22Rv1 (cell line): ENCODE measurements at regions not wholly inside any gene's neighbourhood (a gene's known extent, or its start where the extent isn't known, plus 50 kb on each side); places are given as distances from the start of the nearest gene placed in this dataset.
"Not testable (repeated sequence)": the region's sequence is repeated elsewhere in the genome, so short reads cannot be mapped to it uniquely, and the experiment has no call there.

Experiments
- H3K27ac ChIP-seq: fragments of 450-650 bp; 2 replicates; pipeline ENCODE4 v1.5.1; 2017
- ZFX ChIP-seq: fragments of 450-650 bp; IDR thresholded peaks from 2 replicates; pipeline ENCODE4 v1.6.1; 2017; ENCODE audit warnings: antibody characterized with exemption, borderline replicate concordance
- TF ChIP-seq, protein P1 (sequence below): fragments of 450-650 bp; IDR thresholded peaks from 2 replicates; pipeline ENCODE4 v1.5.1; 2017; ENCODE audit warnings: mild to moderate bottlenecking

DNA sequence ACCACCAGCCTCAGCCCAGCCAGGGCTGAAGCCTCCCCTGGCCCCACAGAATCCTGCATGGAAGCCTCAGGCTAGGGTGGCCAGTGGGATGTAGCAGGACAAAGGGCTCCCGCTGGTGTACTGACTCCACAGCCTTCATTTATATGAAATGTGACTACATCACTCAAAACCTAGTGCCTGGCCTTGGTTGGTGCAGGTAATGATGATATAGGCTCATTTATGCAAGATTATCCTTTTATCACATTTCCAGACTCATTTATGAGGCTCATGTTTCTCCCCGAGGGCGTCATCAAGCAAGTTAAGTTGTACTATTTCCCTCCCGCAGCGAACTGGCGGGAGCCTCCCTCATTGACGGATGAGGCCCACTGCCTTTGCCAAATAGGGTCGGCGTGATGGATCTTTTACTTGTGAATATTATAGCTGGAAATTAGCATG lies 179.1 kb upstream of the SMAD3 start:
- TF ChIP-seq, protein P1, sequence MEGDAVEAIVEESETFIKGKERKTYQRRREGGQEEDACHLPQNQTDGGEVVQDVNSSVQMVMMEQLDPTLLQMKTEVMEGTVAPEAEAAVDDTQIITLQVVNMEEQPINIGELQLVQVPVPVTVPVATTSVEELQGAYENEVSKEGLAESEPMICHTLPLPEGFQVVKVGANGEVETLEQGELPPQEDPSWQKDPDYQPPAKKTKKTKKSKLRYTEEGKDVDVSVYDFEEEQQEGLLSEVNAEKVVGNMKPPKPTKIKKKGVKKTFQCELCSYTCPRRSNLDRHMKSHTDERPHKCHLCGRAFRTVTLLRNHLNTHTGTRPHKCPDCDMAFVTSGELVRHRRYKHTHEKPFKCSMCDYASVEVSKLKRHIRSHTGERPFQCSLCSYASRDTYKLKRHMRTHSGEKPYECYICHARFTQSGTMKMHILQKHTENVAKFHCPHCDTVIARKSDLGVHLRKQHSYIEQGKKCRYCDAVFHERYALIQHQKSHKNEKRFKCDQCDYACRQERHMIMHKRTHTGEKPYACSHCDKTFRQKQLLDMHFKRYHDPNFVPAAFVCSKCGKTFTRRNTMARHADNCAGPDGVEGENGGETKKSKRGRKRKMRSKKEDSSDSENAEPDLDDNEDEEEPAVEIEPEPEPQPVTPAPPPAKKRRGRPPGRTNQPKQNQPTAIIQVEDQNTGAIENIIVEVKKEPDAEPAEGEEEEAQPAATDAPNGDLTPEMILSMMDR: no peak
- no peak for TF ChIP-seq ZFX
- no peak overlapping the region for H3K27ac ChIP-seq

DNA sequence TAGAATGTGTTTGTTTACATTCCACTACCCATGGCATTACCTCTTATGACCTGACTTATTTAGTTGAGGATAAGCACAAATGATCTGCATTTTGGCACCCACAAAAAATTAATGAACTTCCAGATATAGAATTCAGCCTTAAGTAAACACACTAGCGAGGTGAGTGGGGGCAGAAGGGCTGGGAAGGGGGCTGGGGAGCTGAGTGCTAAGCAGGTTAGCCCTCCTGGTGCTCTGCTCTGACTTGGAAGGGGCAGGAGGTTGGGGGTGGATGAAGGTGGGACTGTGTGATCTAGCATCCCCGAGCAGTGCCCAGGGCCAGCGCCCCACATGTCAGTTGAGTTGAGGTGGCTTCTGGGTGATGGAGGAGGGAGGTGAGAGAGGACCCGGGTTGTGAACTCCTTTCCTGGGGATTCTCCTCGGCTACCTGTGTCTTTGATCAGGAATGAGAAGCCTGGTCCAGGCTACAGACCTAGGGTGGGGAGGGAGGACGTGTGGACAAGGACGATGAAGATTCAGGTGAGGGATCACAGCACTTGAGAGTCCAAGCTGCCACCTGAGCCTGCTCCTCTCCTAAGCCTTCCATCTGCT lies 178.6 kb upstream of the SMAD3 start:
- no peak overlapping the region for H3K27ac ChIP-seq
- TF ChIP-seq, protein P1: no peak
- TF ChIP-seq ZFX: no peak

DNA sequence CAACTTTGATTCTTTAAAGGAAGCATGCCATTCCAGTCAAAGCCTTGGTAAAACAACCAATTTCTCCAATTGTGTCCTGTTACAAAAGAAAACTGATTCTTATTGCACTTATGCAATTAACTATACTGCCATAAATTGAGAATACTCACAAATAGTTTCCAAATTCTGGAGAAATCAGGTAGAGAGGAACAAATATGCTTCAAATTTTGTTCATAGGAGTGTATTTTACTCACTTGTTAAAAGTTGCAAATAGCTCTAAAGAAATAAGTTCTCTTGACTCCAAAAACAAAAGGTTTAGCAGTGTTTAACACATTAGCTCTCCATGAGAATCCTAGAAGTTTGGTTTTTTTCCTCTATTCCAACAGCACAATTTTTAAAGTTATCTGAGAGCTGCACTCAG lies 176.1 kb upstream of the SMAD3 start:
- not testable (repeated sequence) for H3K27ac ChIP-seq

DNA sequence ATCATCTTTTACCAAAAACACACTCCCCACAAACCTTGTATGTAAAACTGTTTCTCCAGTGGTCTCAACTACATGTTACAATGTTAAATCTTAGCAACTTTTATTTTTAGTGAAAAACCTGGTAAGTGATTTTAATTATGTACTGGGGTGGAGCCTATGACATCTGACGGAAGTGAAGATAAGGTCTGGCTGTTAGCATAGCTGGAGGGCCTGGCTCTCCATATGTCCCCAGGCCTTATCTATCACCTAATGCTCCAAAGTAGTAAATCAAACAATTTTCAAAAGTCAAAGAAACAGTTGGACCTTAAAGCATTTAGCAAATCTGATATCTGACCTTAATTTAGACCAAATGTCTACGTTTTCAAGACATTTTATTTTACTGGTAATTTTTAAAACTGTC lies 173.6 kb upstream of the SMAD3 start:
- no peak for TF ChIP-seq ZFX
- TF ChIP-seq, protein P1: no peak
- H3K27ac ChIP-seq: no peak overlapping the region

DNA sequence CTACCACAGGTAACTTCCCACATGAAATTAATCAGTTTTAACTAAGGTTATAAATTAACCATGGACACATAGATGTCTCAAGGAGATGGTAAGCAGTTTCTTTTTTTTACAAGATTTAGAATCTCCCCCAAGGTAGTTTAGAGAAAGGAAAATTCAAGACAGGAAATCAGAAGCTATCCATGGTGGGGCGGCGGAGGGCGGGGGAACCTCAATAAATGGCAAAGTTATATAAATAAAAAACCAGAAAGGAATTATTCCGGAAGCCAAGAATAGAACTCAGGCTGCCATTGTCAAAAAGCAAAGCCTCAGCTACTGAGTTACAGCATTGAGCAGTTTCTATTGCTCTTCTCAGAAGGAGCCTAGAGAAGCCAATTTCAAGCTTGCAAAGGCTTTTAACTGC lies 172.1 kb upstream of the SMAD3 start:
- H3K27ac ChIP-seq: no peak overlapping the region
- no peak for TF ChIP-seq ZFX
- TF ChIP-seq, protein P1: no peak

DNA sequence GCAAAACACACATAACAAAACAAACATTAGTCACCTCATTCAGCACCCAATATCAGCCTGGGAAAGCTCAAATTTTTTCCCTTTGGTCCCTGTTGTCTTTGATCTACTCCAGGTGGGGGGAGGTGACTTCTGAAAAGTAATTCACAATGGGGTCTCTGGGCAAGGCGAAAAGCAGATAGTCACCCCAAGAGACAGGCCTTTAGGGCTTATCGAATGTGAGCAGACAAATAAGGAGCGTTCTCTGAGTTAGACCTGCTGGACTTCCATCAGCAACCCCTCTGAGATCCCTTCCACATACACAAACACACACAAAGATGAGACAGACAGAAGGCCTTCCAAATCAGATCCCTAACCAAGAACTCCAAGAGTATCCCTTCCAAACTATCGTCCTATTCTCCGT lies 171.0 kb upstream of the SMAD3 start:
- H3K27ac ChIP-seq: no peak overlapping the region
- no peak for TF ChIP-seq ZFX
- TF ChIP-seq, protein P1: no peak

DNA sequence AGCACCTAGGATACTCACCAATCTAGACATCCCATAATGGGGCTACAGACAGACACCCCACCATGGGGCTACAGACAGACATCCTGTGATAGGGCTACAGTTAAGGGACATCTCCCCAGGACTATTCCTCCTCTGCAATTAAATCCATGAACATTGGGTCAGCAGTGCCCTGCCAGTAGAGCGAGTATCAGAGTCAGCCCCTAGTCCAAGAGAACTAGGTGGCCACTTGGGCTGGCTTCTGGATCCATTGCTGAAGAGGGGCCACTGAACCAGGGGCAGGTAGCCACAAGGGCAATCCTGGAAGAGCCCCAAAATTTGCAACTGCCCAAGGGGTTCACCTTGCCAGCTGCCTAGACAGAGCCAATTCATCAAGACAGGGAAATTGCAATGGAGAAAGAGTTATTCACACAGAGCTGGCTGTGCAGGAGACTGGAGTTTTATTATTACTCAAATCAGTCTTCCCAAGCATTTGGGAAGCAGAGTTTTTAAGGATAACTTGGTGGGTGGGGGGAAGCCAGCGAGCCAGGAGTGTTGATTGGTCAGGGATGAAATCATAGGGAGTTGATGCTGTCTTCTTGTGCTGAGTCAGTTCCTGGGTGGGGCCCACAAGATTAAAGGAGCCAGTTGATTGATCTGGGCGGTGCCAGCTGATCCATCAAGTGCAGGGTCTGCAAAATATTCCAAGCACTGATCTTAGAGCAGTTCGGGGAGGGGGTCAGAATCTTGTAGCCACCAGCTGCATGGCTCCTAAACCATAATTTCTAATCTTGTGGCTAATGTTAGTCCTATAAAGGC lies 170.2 kb upstream of the SMAD3 start:
- H3K27ac ChIP-seq: no peak overlapping the region
- TF ChIP-seq, protein P1: no peak
- TF ChIP-seq ZFX: no peak
